ENCODE measurements at regions not wholly inside any gene's neighbourhood (a gene's known extent, or its start where the extent isn't known, plus 50 kb on each side); places are given as distances from the start of the nearest gene placed in this dataset.

- H3K9me3 ChIP-seq: no peaks in the 10 kb centered on the region
- no peaks in the 10 kb centered on the region for H3K27me3 Mint-ChIP-seq (ENCODE audit: insufficient read depth, unreplicated experiment)
- H3K4me3 ChIP-seq (ENCODE audit: low read depth, low read length): no peak overlapping the region
- H3K27me3 ChIP-seq (replicated peaks; ENCODE audit: control insufficient read depth, insufficient read depth, low read length): no peaks in the 10 kb centered on the region
- intact Hi-C loops (cut with micrococcal nuclease; ENCODE audit: unreplicated experiment): no loop called here
- H3K4me3 Mint-ChIP-seq (ENCODE audit: unreplicated experiment): no peak overlapping the region
- no peaks in the 10 kb centered on the region for H3K4me1 ChIP-seq
- BruUV-seq (replicated peaks): no TSS peak
- no peak for DNase-seq
- ChIA-PET POLR2A (no interaction called here), CTCF (no interaction called here)
- no peak for TF ChIP-seq CTCF (IDR thresholded peaks at IDR 0.05; ENCODE audit: insufficient read depth in 1 of 2, low read depth in 1 of 2, low read length in 1 of 2, severe bottlenecking in 1 of 2, unreplicated experiment in 1 of 2)
- no peaks in the 10 kb centered on the region for H3K36me3 ChIP-seq (ENCODE audit: control insufficient read depth, insufficient read depth, low read length)
- H3K9me3 Mint-ChIP-seq (ENCODE audit: unreplicated experiment): no peaks in the 10 kb centered on the region
- no peaks in the 10 kb centered on the region for H3K4me1 Mint-ChIP-seq (ENCODE audit: low read depth, unreplicated experiment)
- H3K36me3 Mint-ChIP-seq (ENCODE audit: insufficient read depth, unreplicated experiment): no peaks in the 10 kb centered on the region
- no peak overlapping the region for H3K27ac Mint-ChIP-seq (ENCODE audit: unreplicated experiment)
These were observed 396.8 kb upstream of the PRMT6 start for GRCh38 chr1:106659490-106660244.

GRCh38 chr1:106675558-106675957 is 380.9 kb upstream of the PRMT6 start:
- H3K27ac Mint-ChIP-seq (ENCODE audit: unreplicated experiment): no peak overlapping the region
- no peaks in the 10 kb centered on the region for H3K27me3 ChIP-seq (replicated peaks; ENCODE audit: control insufficient read depth, insufficient read depth, low read length)
- H3K36me3 Mint-ChIP-seq (ENCODE audit: insufficient read depth, unreplicated experiment): no peaks in the 10 kb centered on the region
- CTCF ChIA-PET: no interaction called here
- H3K4me1 ChIP-seq: no peaks in the 10 kb centered on the region
- no peak for DNase-seq
- TF ChIP-seq CTCF (IDR thresholded peaks at IDR 0.05; ENCODE audit: insufficient read depth in 1 of 2, low read depth in 1 of 2, low read length in 1 of 2, severe bottlenecking in 1 of 2, unreplicated experiment in 1 of 2): no peak
- no peak overlapping the region for H3K4me3 Mint-ChIP-seq (ENCODE audit: unreplicated experiment)
- no peaks in the 10 kb centered on the region for H3K27me3 Mint-ChIP-seq (ENCODE audit: insufficient read depth, unreplicated experiment)
- H3K9me3 Mint-ChIP-seq (ENCODE audit: unreplicated experiment): no peaks in the 10 kb centered on the region
- no peak overlapping the region for H3K4me3 ChIP-seq (ENCODE audit: low read depth, low read length)
- H3K36me3 ChIP-seq (ENCODE audit: control insufficient read depth, insufficient read depth, low read length): no peaks in the 10 kb centered on the region
- H3K9me3 ChIP-seq: no peaks in the 10 kb centered on the region
- intact Hi-C loops (cut with micrococcal nuclease; ENCODE audit: unreplicated experiment): no loop called here
- POLR2A ChIA-PET: no interaction called here
- no TSS peak for BruUV-seq (replicated peaks)
- no peaks in the 10 kb centered on the region for H3K4me1 Mint-ChIP-seq (ENCODE audit: low read depth, unreplicated experiment)

DNA sequence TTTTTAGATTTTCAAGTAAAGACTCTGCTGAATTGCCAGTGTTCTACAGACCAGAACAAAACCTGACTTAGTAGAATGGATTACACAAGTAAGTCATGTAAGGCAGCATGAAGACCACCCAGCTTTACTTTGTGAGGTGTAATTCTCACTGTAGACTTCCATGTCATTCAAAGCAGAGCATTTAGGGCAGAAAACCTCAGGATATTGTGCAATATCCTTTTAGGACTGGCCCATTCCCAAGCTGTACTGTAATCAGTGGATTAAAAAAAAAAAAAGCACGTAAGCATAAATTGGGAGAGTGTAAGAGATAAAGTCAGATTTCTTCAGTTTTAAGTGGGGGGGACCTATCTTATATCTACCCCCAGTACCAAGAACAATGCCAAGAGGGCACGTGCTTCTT is 380.5 kb upstream of the PRMT6 start:
- no TSS peak for BruUV-seq (replicated peaks)
- ChIA-PET CTCF (no interaction called here), POLR2A (no interaction called here)
- H3K36me3 Mint-ChIP-seq (ENCODE audit: insufficient read depth, unreplicated experiment): no peaks in the 10 kb centered on the region
- H3K27me3 ChIP-seq (replicated peaks; ENCODE audit: control insufficient read depth, insufficient read depth, low read length): no peaks in the 10 kb centered on the region
- no peak overlapping the region for H3K4me3 Mint-ChIP-seq (ENCODE audit: unreplicated experiment)
- no peak for DNase-seq
- H3K4me1 Mint-ChIP-seq (ENCODE audit: low read depth, unreplicated experiment): no peaks in the 10 kb centered on the region
- no peaks in the 10 kb centered on the region for H3K9me3 Mint-ChIP-seq (ENCODE audit: unreplicated experiment)
- no peaks in the 10 kb centered on the region for H3K36me3 ChIP-seq (ENCODE audit: control insufficient read depth, insufficient read depth, low read length)
- no peak overlapping the region for H3K4me3 ChIP-seq (ENCODE audit: low read depth, low read length)
- H3K9me3 ChIP-seq: no peaks in the 10 kb centered on the region
- H3K27me3 Mint-ChIP-seq (ENCODE audit: insufficient read depth, unreplicated experiment): no peaks in the 10 kb centered on the region
- TF ChIP-seq CTCF (IDR thresholded peaks at IDR 0.05; ENCODE audit: insufficient read depth in 1 of 2, low read depth in 1 of 2, low read length in 1 of 2, severe bottlenecking in 1 of 2, unreplicated experiment in 1 of 2): no peak
- intact Hi-C loops (cut with micrococcal nuclease; ENCODE audit: unreplicated experiment): no loop called here
- H3K4me1 ChIP-seq: no peaks in the 10 kb centered on the region
- no peak overlapping the region for H3K27ac Mint-ChIP-seq (ENCODE audit: unreplicated experiment)
